NT2/D1 (cell line): ENCODE measurements at regions not wholly inside any gene's neighbourhood (a gene's known extent, or its start where the extent isn't known, plus 50 kb on each side); places are given as distances from the start of the nearest gene placed in this dataset.
"Not testable (repeated sequence)": the region's sequence is repeated elsewhere in the genome, so short reads cannot be mapped to it uniquely, and the experiment has no call there.

Experiments
- SUZ12 ChIP-seq: IDR thresholded peaks from 2 replicates; pipeline ENCODE4 v1.6.1; 2011; ENCODE audit not compliant: insufficient read length, insufficient read depth; ENCODE audit errors: extremely low read depth
- ZNF274 ChIP-seq: IDR thresholded peaks from 2 replicates; pipeline ENCODE4 v1.6.1; 2011; ENCODE audit warnings: mild to moderate bottlenecking, low read depth, low read length

- not testable (repeated sequence) for TF ChIP-seq ZNF274, SUZ12
Measured at GRCh38 chr11:97573771-97574170, 1184.0 kb downstream of the JRKL start.
